Endodermal cell (in vitro differentiated cells): ENCODE measurements at regions not wholly inside any gene's neighbourhood (a gene's known extent, or its start where the extent isn't known, plus 50 kb on each side); places are given as distances from the start of the nearest gene placed in this dataset.
"Not testable (repeated sequence)": the region's sequence is repeated elsewhere in the genome, so short reads cannot be mapped to it uniquely, and the experiment has no call there.

Experiments
- DNase-seq: peaks from one replicate; pipeline ENCODE4 v3.0.0-alpha.2; 2017
- H3K27ac ChIP-seq: 2 replicates; pipeline ENCODE4 v1.5.1; 2013; ENCODE audit warnings: mild to moderate bottlenecking, low read depth, low read length, moderate library complexity
- H3K27me3 ChIP-seq: 2 replicates; pipeline ENCODE4 v1.6.1; 2013; ENCODE audit warnings: mild to moderate bottlenecking, low read length, moderate library complexity; ENCODE audit not compliant: insufficient read depth, control insufficient read depth, poor library complexity, severe bottlenecking
- H3K36me3 ChIP-seq: 2 replicates; pipeline ENCODE4 v1.7.0; 2013; ENCODE audit warnings: mild to moderate bottlenecking, low read length, moderate library complexity; ENCODE audit not compliant: control insufficient read depth, insufficient read depth
- H3K4me1 ChIP-seq: one replicate; pipeline ENCODE4 v1.7.0; 2013; ENCODE audit warnings: low read length; ENCODE audit not compliant: control insufficient read depth, insufficient read depth
- H3K4me3 ChIP-seq: 2 replicates; pipeline ENCODE4 v1.5.1; 2013; ENCODE audit warnings: mild to moderate bottlenecking, low read length, moderate library complexity
- H3K9ac ChIP-seq: 2 replicates; pipeline ENCODE4 v1.6.1; 2013; ENCODE audit warnings: mild to moderate bottlenecking, low read length, moderate library complexity; ENCODE audit not compliant: poor library complexity, severe bottlenecking; ENCODE audit errors: extremely low read depth
- H3K9me3 ChIP-seq: 2 replicates; pipeline ENCODE4 v1.6.1; 2013; ENCODE audit warnings: mild to moderate bottlenecking, low read length, moderate library complexity; ENCODE audit not compliant: control insufficient read depth
- H3K27ac Mint-ChIP-seq: 2 replicates; pipeline ENCODE4 v1.8.0; 2020; ENCODE audit warnings: mixed read lengths
- H3K27me3 Mint-ChIP-seq: 2 replicates; pipeline ENCODE4 v1.8.0; 2021; ENCODE audit warnings: mild to moderate bottlenecking, mixed read lengths; ENCODE audit not compliant: insufficient read depth
- H3K36me3 Mint-ChIP-seq: 2 replicates; pipeline ENCODE4 v1.8.0; 2020; ENCODE audit warnings: low read depth, mixed read lengths
- H3K4me1 Mint-ChIP-seq: 2 replicates; pipeline ENCODE4 v1.8.0; 2020; ENCODE audit warnings: mixed read lengths
- H3K4me3 Mint-ChIP-seq: 2 replicates; pipeline ENCODE4 v1.8.0; 2020; ENCODE audit warnings: mild to moderate bottlenecking, moderate library complexity, mixed read lengths
- H3K9me3 Mint-ChIP-seq: 2 replicates; pipeline ENCODE4 v1.8.0; 2020; ENCODE audit warnings: mild to moderate bottlenecking, mixed read lengths
- CTCF ChIP-seq: fragments of 200-600 bp; sonication (generic); conservative IDR thresholded peaks from 2 replicates; pipeline ENCODE4 v1.5.0; 2021; ENCODE audit warnings: antibody characterized with exemption, mild to moderate bottlenecking
- WGBS, 2 experiments: methylation state at CpG; one replicate each; pipeline versions ENCODE4 v1.1.5 to v1.1.7; 2013; ENCODE audit warnings: missing lambda C conversion rate in 2 of 2, mixed read lengths in 1 of 2; ENCODE audit not compliant: insufficient coverage in 1 of 2, insufficient read length in 1 of 2; 5-methylcytosine and 5-hydroxymethylcytosine counted together

- WGBS, 2 experiments, result 92 to 95% methylated on average over 2 of the region's 2 CpGs
Observed at GRCh38 chr3:174480767-174481166, 378.4 kb upstream of the NAALADL2 start.

GRCh38 chr3:174482541-174482940 is 376.6 kb upstream of the NAALADL2 start:
- H3K9ac ChIP-seq, result no peak overlapping the region
- no peaks in the 10 kb centered on the region for H3K9me3 ChIP-seq
- Mint-ChIP-seq H3K4me1 (no peaks in the 10 kb centered on the region), H3K27me3 (no peaks in the 10 kb centered on the region), H3K36me3 (no peaks in the 10 kb centered on the region), H3K9me3 (no peaks in the 10 kb centered on the region), H3K27ac (no peak overlapping the region), H3K4me3 (no peak overlapping the region)
- DNase-seq, result no peak
- no peaks in the 10 kb centered on the region for H3K4me1 ChIP-seq
- H3K36me3 ChIP-seq, result no peaks in the 10 kb centered on the region
- no peak overlapping the region for H3K27ac ChIP-seq
- WGBS, 2 experiments, result 75% methylated on average over 1 of the region's 1 CpG; no CpG with 5 or more reads in 1 of the 2 experiments
- TF ChIP-seq CTCF, result no peak
- no peak overlapping the region for H3K4me3 ChIP-seq
- H3K27me3 ChIP-seq, result peaks cover 29% of the 10 kb centered on the region

More at GRCh38 chr3:174480767-174481166, 378.4 kb upstream of the NAALADL2 start:
- Histone ChIP-seq H3K27ac (no peak overlapping the region), H3K9me3 (no peaks in the 10 kb centered on the region), H3K27me3 (peaks cover 22% of the 10 kb centered on the region), H3K4me3 (no peak overlapping the region), H3K36me3 (no peaks in the 10 kb centered on the region), H3K4me1 (no peaks in the 10 kb centered on the region), H3K9ac (no peak overlapping the region)
- no peaks in the 10 kb centered on the region for H3K36me3 Mint-ChIP-seq
- TF ChIP-seq CTCF, result no peak
- no peaks in the 10 kb centered on the region for H3K4me1 Mint-ChIP-seq
- no peaks in the 10 kb centered on the region for H3K9me3 Mint-ChIP-seq
- H3K4me3 Mint-ChIP-seq, result no peak overlapping the region
- DNase-seq, result no peak
- no peak overlapping the region for H3K27ac Mint-ChIP-seq
- no peaks in the 10 kb centered on the region for H3K27me3 Mint-ChIP-seq

GRCh38 chr3:174483254-174483653 is 375.9 kb upstream of the NAALADL2 start:
- no peak overlapping the region for H3K4me3 Mint-ChIP-seq
- no peak overlapping the region for H3K27ac Mint-ChIP-seq

GRCh38 chr3:174483856-174484255 is 375.3 kb upstream of the NAALADL2 start:
- peaks cover 29% of the 10 kb centered on the region for H3K27me3 ChIP-seq
- not testable (repeated sequence) for H3K27ac ChIP-seq, H3K4me3 ChIP-seq, H3K27me3 Mint-ChIP-seq, H3K27ac Mint-ChIP-seq, H3K4me3 Mint-ChIP-seq, H3K4me1 Mint-ChIP-seq, H3K9me3 ChIP-seq, H3K36me3 ChIP-seq, DNase-seq, H3K4me1 ChIP-seq, H3K36me3 Mint-ChIP-seq, H3K9ac ChIP-seq, H3K9me3 Mint-ChIP-seq
- WGBS, 2 experiments, result 90 to 93% methylated on average over 1 to 4 of the region's 7 CpGs

More at GRCh38 chr3:174483254-174483653, 375.9 kb upstream of the NAALADL2 start:
- H3K4me3 ChIP-seq, result no peak overlapping the region
- Mint-ChIP-seq H3K27me3 (no peaks in the 10 kb centered on the region), H3K36me3 (no peaks in the 10 kb centered on the region), H3K9me3 (no peaks in the 10 kb centered on the region), H3K4me1 (no peaks in the 10 kb centered on the region)
- no peak overlapping the region for H3K27ac ChIP-seq
- H3K9me3 ChIP-seq, result no peaks in the 10 kb centered on the region
- TF ChIP-seq CTCF, result no peak
- no peaks in the 10 kb centered on the region for H3K36me3 ChIP-seq
- peaks cover 29% of the 10 kb centered on the region for H3K27me3 ChIP-seq
- 82% methylated on average over 1 of the region's 1 CpG; no CpG with 5 or more reads in 1 of the 2 experiments for WGBS, 2 experiments
- no peaks in the 10 kb centered on the region for H3K4me1 ChIP-seq
- no peak for DNase-seq
- H3K9ac ChIP-seq, result no peak overlapping the region
